SK-N-SH treated with all-trans-retinoic acid at 6 μM for 48 hours (cell line): ENCODE measurements at regions not wholly inside any gene's neighbourhood (a gene's known extent, or its start where the extent isn't known, plus 50 kb on each side); places are given as distances from the start of the nearest gene placed in this dataset.

ENCODE experiments used
- ATAC-seq: fragments of 200-7000 bp; cut with Tn5 transposase; 3 replicates; pipeline ENCODE4 v1.9.1; 2020; ENCODE audit warnings: mild to moderate bottlenecking, moderate library complexity
- ARNTL ChIP-seq: fragments of 450-650 bp; formaldehyde crosslinking; IDR thresholded peaks from 2 replicates; pipeline ENCODE4 v1.5.0; 2020; ENCODE audit warnings: low read depth, mild to moderate bottlenecking, moderate library complexity, borderline replicate concordance
- BACH2 ChIP-seq: fragments of 250-450 bp; sonication (Bioruptor Pico); IDR thresholded peaks from 2 replicates; pipeline ENCODE4 v1.9.0; 2021; ENCODE audit warnings: mild to moderate bottlenecking, borderline replicate concordance
- CSDC2 ChIP-seq: fragments of 250-450 bp; sonication (Bioruptor Pico); IDR thresholded peaks from 2 replicates; pipeline ENCODE4 v1.5.0; 2020; ENCODE audit warnings: mild to moderate bottlenecking, moderate library complexity
- ESRRG ChIP-seq: fragments of 250-450 bp; sonication (Bioruptor Pico); IDR thresholded peaks from 2 replicates; pipeline ENCODE4 v1.6.1; 2021; ENCODE audit warnings: mild to moderate bottlenecking
- GLIS3 ChIP-seq: fragments of 250-450 bp; sonication (Bioruptor Pico); IDR thresholded peaks from 2 replicates; pipeline ENCODE4 v1.5.0; 2020; ENCODE audit warnings: mild to moderate bottlenecking, moderate library complexity
- ISL1 ChIP-seq: fragments of 250-450 bp; sonication (Bioruptor Pico); IDR thresholded peaks from 2 replicates; pipeline ENCODE4 v2.1.2; 2022; ENCODE audit warnings: mild to moderate bottlenecking, moderate library complexity
- OSR1 ChIP-seq: fragments of 250-450 bp; sonication (Bioruptor Pico); IDR thresholded peaks from 2 replicates; pipeline ENCODE4 v1.8.0; 2022; ENCODE audit warnings: moderate library complexity, mild to moderate bottlenecking, inconsistent platforms
- PATZ1 ChIP-seq: fragments of 250-450 bp; sonication (Bioruptor Pico); IDR thresholded peaks from 2 replicates; pipeline ENCODE4 v1.8.0; 2020; ENCODE audit warnings: mild to moderate bottlenecking, moderate library complexity, borderline replicate concordance
- POU6F1 ChIP-seq: fragments of 250-450 bp; sonication (Bioruptor Pico); IDR thresholded peaks from 2 replicates; pipeline ENCODE4 v1.8.0; 2021; ENCODE audit warnings: low read depth, mild to moderate bottlenecking, moderate library complexity, borderline replicate concordance
- PPARA ChIP-seq: fragments of 250-450 bp; sonication (Bioruptor Pico); IDR thresholded peaks from 2 replicates; pipeline ENCODE4 v1.5.0; 2020; ENCODE audit warnings: mild to moderate bottlenecking, borderline replicate concordance
- RARB ChIP-seq: fragments of 250-450 bp; sonication (Bioruptor Pico); IDR thresholded peaks from 2 replicates; pipeline ENCODE4 v1.8.0; 2021; ENCODE audit warnings: mild to moderate bottlenecking, moderate library complexity
- SNAI2 ChIP-seq: fragments of 250-450 bp; sonication (Bioruptor Pico); IDR thresholded peaks from 2 replicates; pipeline ENCODE4 v1.5.0; 2020; ENCODE audit warnings: mild to moderate bottlenecking, moderate library complexity
- TCF4 ChIP-seq: fragments of 250-450 bp; sonication (Bioruptor Pico); IDR thresholded peaks from 2 replicates; pipeline ENCODE4 v1.8.0; 2021; ENCODE audit warnings: mild to moderate bottlenecking, moderate library complexity, borderline replicate concordance
- TOX ChIP-seq: fragments of 250-450 bp; sonication (Bioruptor Pico); IDR thresholded peaks from 2 replicates; pipeline ENCODE4 v1.8.0; 2021; ENCODE audit warnings: mild to moderate bottlenecking, moderate library complexity, borderline replicate concordance
- ZC3H10 ChIP-seq: fragments of 250-450 bp; sonication (Bioruptor Pico); IDR thresholded peaks from 2 replicates; pipeline ENCODE4 v1.5.1; 2021; ENCODE audit warnings: mild to moderate bottlenecking, moderate library complexity
- ZFP30 ChIP-seq: fragments of 450-650 bp; formaldehyde crosslinking; IDR thresholded peaks from 2 replicates; pipeline ENCODE4 v1.5.0; 2022; ENCODE audit warnings: mild to moderate bottlenecking, moderate library complexity
- ZNF565 ChIP-seq: fragments of 450-650 bp; formaldehyde crosslinking; conservative IDR thresholded peaks from 2 replicates; pipeline ENCODE4 v1.5.0; 2020; ENCODE audit warnings: low read depth, mild to moderate bottlenecking, moderate library complexity
- ZNF70 ChIP-seq: fragments of 450-650 bp; formaldehyde crosslinking; IDR thresholded peaks from 2 replicates; pipeline ENCODE4 v1.5.0; 2020; ENCODE audit warnings: mild to moderate bottlenecking, moderate library complexity
- ZNF8 ChIP-seq: fragments of 450-650 bp; formaldehyde crosslinking; IDR thresholded peaks from 2 replicates; pipeline ENCODE4 v1.5.0; 2020; ENCODE audit warnings: mild to moderate bottlenecking, moderate library complexity
- TF ChIP-seq, protein P1 (sequence below): fragments of 250-450 bp; sonication (Bioruptor Pico); IDR thresholded peaks from 2 replicates; pipeline ENCODE4 v1.5.1; 2020; ENCODE audit warnings: low read depth, mild to moderate bottlenecking, moderate library complexity
- TF ChIP-seq, protein P2 (sequence below): fragments of 250-450 bp; sonication (Bioruptor Pico); IDR thresholded peaks from 2 replicates; pipeline ENCODE4 v1.5.0; 2020; ENCODE audit warnings: mild to moderate bottlenecking, moderate library complexity
- TF ChIP-seq, protein P3 (sequence below): fragments of 250-450 bp; sonication (Bioruptor Pico); IDR thresholded peaks from 2 replicates; pipeline ENCODE4 v1.5.1; 2021; ENCODE audit warnings: mild to moderate bottlenecking, moderate library complexity

GRCh38 chr10:130982802-130983201 is 328.7 kb downstream of the TCERG1L start:
- ATAC-seq, result no peak
- no peak for TF ChIP-seq CSDC2 (CRISPR knock-in tag)
- no peak for TF ChIP-seq GLIS3 (CRISPR knock-in tag)
- TF ChIP-seq ISL1 (CRISPR knock-in tag), result no peak
- no peak for TF ChIP-seq ZNF565 (CRISPR knock-in tag)
- no peak for TF ChIP-seq OSR1 (CRISPR knock-in tag)
- TF ChIP-seq POU6F1 (CRISPR knock-in tag), result no peak
- TF ChIP-seq PPARA (CRISPR knock-in tag), result no peak
- no peak for TF ChIP-seq ESRRG (CRISPR knock-in tag)
- no peak for TF ChIP-seq TCF4 (CRISPR knock-in tag)

DNA sequence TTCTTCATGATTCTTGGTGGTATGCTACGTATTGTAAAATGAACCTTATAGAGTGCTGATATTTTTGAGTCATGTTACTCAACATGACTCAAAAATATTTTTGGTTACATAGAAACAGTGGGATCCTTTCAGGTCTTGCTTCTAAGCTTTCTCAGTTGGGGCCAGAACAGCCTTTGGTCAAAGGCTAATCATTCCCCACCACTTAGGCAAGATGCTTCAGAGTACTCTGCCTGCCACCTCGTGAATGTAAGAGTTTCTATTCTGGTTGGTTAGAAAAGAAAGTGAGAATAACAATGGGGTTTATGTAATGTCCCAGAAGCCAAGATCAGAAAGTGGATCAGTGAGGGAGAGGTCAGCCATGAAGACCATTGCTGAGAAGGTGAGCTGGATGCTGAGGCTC is 327.8 kb downstream of the TCERG1L start:
- no peak for ATAC-seq
- no peak for TF ChIP-seq ZC3H10 (CRISPR knock-in tag)
- TF ChIP-seq ZNF70 (CRISPR knock-in tag), result no peak
- TF ChIP-seq BACH2, result no peak
- no peak for TF ChIP-seq ESRRG (CRISPR knock-in tag)

GRCh38 chr10:130984686-130985085 is 326.8 kb downstream of the TCERG1L start:
- TF ChIP-seq ZNF565 (CRISPR knock-in tag) (no peak), ZNF70 (CRISPR knock-in tag) (no peak), GLIS3 (CRISPR knock-in tag) (no peak), PATZ1 (CRISPR knock-in tag) (no peak), ESRRG (CRISPR knock-in tag) (no peak), SNAI2 (CRISPR knock-in tag) (no peak), RARB (CRISPR knock-in tag) (no peak)
- TF ChIP-seq, protein P1, sequence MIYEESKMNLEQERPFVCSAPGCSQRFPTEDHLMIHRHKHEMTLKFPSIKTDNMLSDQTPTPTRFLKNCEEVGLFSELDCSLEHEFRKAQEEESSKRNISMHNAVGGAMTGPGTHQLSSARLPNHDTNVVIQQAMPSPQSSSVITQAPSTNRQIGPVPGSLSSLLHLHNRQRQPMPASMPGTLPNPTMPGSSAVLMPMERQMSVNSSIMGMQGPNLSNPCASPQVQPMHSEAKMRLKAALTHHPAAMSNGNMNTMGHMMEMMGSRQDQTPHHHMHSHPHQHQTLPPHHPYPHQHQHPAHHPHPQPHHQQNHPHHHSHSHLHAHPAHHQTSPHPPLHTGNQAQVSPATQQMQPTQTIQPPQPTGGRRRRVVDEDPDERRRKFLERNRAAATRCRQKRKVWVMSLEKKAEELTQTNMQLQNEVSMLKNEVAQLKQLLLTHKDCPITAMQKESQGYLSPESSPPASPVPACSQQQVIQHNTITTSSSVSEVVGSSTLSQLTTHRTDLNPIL (CRISPR knock-in tag), result no peak
- TF ChIP-seq, protein P2, sequence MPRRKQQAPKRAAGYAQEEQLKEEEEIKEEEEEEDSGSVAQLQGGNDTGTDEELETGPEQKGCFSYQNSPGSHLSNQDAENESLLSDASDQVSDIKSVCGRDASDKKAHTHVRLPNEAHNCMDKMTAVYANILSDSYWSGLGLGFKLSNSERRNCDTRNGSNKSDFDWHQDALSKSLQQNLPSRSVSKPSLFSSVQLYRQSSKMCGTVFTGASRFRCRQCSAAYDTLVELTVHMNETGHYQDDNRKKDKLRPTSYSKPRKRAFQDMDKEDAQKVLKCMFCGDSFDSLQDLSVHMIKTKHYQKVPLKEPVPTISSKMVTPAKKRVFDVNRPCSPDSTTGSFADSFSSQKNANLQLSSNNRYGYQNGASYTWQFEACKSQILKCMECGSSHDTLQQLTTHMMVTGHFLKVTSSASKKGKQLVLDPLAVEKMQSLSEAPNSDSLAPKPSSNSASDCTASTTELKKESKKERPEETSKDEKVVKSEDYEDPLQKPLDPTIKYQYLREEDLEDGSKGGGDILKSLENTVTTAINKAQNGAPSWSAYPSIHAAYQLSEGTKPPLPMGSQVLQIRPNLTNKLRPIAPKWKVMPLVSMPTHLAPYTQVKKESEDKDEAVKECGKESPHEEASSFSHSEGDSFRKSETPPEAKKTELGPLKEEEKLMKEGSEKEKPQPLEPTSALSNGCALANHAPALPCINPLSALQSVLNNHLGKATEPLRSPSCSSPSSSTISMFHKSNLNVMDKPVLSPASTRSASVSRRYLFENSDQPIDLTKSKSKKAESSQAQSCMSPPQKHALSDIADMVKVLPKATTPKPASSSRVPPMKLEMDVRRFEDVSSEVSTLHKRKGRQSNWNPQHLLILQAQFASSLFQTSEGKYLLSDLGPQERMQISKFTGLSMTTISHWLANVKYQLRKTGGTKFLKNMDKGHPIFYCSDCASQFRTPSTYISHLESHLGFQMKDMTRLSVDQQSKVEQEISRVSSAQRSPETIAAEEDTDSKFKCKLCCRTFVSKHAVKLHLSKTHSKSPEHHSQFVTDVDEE (CRISPR knock-in tag), result no peak
- TF ChIP-seq, all 23 proteins: peak for 0
- no peak for ATAC-seq

DNA sequence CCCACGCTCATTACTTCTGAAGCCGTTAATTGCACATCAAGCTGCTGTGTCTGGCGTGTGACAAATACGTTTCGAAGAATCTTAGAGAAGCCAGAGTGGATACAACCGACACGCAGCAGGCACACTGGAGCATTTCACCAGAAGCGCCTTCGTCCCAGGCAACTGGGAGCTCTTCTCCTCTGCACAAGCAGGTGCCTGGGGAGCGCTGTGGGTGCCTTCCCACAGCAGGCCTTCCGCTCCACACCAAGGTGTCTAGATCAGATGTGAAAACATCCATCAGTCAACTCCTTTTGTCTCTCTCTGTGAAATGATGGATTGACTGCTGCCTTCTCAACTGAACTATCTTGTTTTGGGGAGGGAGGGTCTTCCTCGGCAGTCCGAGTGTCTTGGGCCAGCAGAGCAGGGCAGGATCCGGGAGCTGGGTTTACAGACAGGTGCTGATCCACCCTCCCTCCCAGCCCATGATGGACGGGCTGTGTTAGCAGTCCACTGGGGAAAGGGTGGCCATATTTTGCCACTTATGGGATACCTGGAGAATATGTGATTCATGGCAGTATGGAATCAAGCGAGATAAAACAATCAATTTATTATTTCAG is 326.3 kb downstream of the TCERG1L start:
- no peak for TF ChIP-seq ZC3H10 (CRISPR knock-in tag)
- TF ChIP-seq ZNF70 (CRISPR knock-in tag), result no peak
- TF ChIP-seq POU6F1 (CRISPR knock-in tag), result no peak
- TF ChIP-seq TCF4 (CRISPR knock-in tag), result no peak
- TF ChIP-seq TOX (CRISPR knock-in tag), result no peak
- no peak for TF ChIP-seq ZFP30 (CRISPR knock-in tag)
- no peak for TF ChIP-seq ZNF8 (CRISPR knock-in tag)
- no peak for TF ChIP-seq OSR1 (CRISPR knock-in tag)
- TF ChIP-seq RARB (CRISPR knock-in tag), result no peak
- TF ChIP-seq ZNF565 (CRISPR knock-in tag), result no peak
- no peak for TF ChIP-seq SNAI2 (CRISPR knock-in tag)
- TF ChIP-seq PPARA (CRISPR knock-in tag), result no peak
- TF ChIP-seq ESRRG (CRISPR knock-in tag), result no peak
- TF ChIP-seq PATZ1 (CRISPR knock-in tag), result no peak
- TF ChIP-seq ARNTL (CRISPR knock-in tag), result no peak
- TF ChIP-seq, protein P3, sequence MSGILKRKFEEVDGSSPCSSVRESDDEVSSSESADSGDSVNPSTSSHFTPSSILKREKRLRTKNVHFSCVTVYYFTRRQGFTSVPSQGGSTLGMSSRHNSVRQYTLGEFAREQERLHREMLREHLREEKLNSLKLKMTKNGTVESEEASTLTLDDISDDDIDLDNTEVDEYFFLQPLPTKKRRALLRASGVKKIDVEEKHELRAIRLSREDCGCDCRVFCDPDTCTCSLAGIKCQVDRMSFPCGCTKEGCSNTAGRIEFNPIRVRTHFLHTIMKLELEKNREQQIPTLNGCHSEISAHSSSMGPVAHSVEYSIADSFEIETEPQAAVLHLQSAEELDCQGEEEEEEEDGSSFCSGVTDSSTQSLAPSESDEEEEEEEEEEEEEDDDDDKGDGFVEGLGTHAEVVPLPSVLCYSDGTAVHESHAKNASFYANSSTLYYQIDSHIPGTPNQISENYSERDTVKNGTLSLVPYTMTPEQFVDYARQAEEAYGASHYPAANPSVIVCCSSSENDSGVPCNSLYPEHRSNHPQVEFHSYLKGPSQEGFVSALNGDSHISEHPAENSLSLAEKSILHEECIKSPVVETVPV (CRISPR knock-in tag), result no peak
- no peak for TF ChIP-seq BACH2
- no peak for ATAC-seq
